ENCODE measurements at regions not wholly inside any gene's neighbourhood (a gene's known extent, or its start where the extent isn't known, plus 50 kb on each side); places are given as distances from the start of the nearest gene placed in this dataset.

- no peak for DNase-seq
Measured at GRCh38 chr15:91692596-91692995, 160.9 kb upstream of the SLCO3A1 start.

- no peak for DNase-seq
Measured at GRCh38 chr15:91694131-91694830, 159.2 kb upstream of the SLCO3A1 start.

- no peak for DNase-seq
Measured at GRCh38 chr15:91694831-91695210, 158.7 kb upstream of the SLCO3A1 start.

- no peak for DNase-seq
Measured at GRCh38 chr15:91695799-91696198, 157.7 kb upstream of the SLCO3A1 start.

GRCh38 chr15:91696981-91697380 lies 156.5 kb upstream of the SLCO3A1 start:
- DNase-seq = no peak

- no peak for DNase-seq
Measured at GRCh38 chr15:91698241-91698640, 155.3 kb upstream of the SLCO3A1 start.

GRCh38 chr15:91699741-91700140 lies 153.8 kb upstream of the SLCO3A1 start:
- DNase-seq = no peak

GRCh38 chr15:91703274-91703673 lies 150.2 kb upstream of the SLCO3A1 start:
- no peak for DNase-seq

- DNase-seq = no peak
Measured at GRCh38 chr15:91704343-91704742, 149.2 kb upstream of the SLCO3A1 start.

GRCh38 chr15:91706322-91707032 lies 147.0 kb upstream of the SLCO3A1 start:
- peak; percentile 10 for DNase-seq

- DNase-seq = no peak
Measured at GRCh38 chr15:91710080-91710698, 143.3 kb upstream of the SLCO3A1 start.

- no peak for DNase-seq
Measured at GRCh38 chr15:91711384-91712033, 142.0 kb upstream of the SLCO3A1 start.

GRCh38 chr15:91712286-91712685 lies 141.2 kb upstream of the SLCO3A1 start:
- no peak for DNase-seq

GRCh38 chr15:91716536-91716935 lies 137.0 kb upstream of the SLCO3A1 start:
- DNase-seq = no peak

GRCh38 chr15:91717811-91718210 lies 135.7 kb upstream of the SLCO3A1 start:
- no peak for DNase-seq

GRCh38 chr15:91723959-91724358 lies 129.5 kb upstream of the SLCO3A1 start:
- no peak for DNase-seq

GRCh38 chr15:91733661-91734060 lies 119.8 kb upstream of the SLCO3A1 start:
- DNase-seq = no peak

- no peak for DNase-seq
Measured at GRCh38 chr15:91737151-91737818, 116.2 kb upstream of the SLCO3A1 start.

GRCh38 chr15:91741986-91742385 lies 111.5 kb upstream of the SLCO3A1 start:
- DNase-seq = no peak

GRCh38 chr15:91751611-91752010 lies 101.9 kb upstream of the SLCO3A1 start:
- DNase-seq = no peak

GRCh38 chr15:91752081-91752785 lies 101.3 kb upstream of the SLCO3A1 start:
- DNase-seq = no peak

- DNase-seq = no peak
Measured at GRCh38 chr15:91759560-91759959, 93.9 kb upstream of the SLCO3A1 start.
